Testis (tissue), 2 donors: ENCODE measurements at regions not wholly inside any gene's neighbourhood (a gene's known extent, or its start where the extent isn't known, plus 50 kb on each side); places are given as distances from the start of the nearest gene placed in this dataset.

ENCODE experiments used
- DNase-seq: peaks from one replicate; pipeline ENCODE4 v3.0.0-alpha.2; 2019
- H3K27ac ChIP-seq, 2 donors: fragments of 200-600 bp; sonication (generic); one replicate each; pipeline ENCODE4 v1.5.1; 2019
- H3K27me3 ChIP-seq: fragments of 200-600 bp; sonication (generic); one replicate; pipeline ENCODE4 v1.5.1; 2019
- H3K36me3 ChIP-seq: fragments of 200-600 bp; sonication (generic); one replicate; pipeline ENCODE4 v1.5.1; 2017; ENCODE audit warnings: low read depth; ENCODE audit errors: missing control alignments
- H3K4me1 ChIP-seq: fragments of 200-600 bp; sonication (generic); one replicate; pipeline ENCODE4 v1.5.1; 2019
- H3K4me3 ChIP-seq, 2 donors: fragments of 200-600 bp; sonication (generic); one replicate each; pipeline ENCODE4 v1.5.1; 2017 to 2019
- H3K9me3 ChIP-seq: fragments of 200-600 bp; sonication (generic); one replicate; pipeline ENCODE4 v1.5.1; 2017
- POLR2A ChIP-seq: fragments of 450-650 bp; IDR thresholded peaks from one replicate; pipeline ENCODE4 v1.6.1; 2017; ENCODE audit warnings: antibody characterized with exemption, mild to moderate bottlenecking, moderate library complexity
- WGBS, 2 donors: methylation state at CpG; one replicate each; pipeline ENCODE4 v1.1.5; 2018; 5-methylcytosine and 5-hydroxymethylcytosine counted together
- intact Hi-C: fragments of 100-400 bp; cut with DNase I; formaldehyde crosslinking; loops from one replicate; pipeline ENCODE4 v1.15.1; 2023; ENCODE audit warnings: low total_unique reads
- TF ChIP-seq, protein P1 (sequence below), 3 experiments: fragments of 450-650 bp in 2 of 3; fragments of 200-600 bp in 1 of 3; sonication (generic) in 1 of 3; IDR thresholded peaks; one replicate each; pipeline ENCODE4 v1.5.1; 2016 to 2019; ENCODE audit warnings: antibody characterized with exemption in 3 of 3, mild to moderate bottlenecking in 2 of 3, moderate library complexity in 1 of 3

GRCh38 chr1:239843541-239843940 is 248.1 kb upstream of the FMN2 start:
- H3K4me1 ChIP-seq = no peaks in the 10 kb centered on the region
- H3K27ac ChIP-seq = no peak overlapping the region
- H3K27me3 ChIP-seq = no peaks in the 10 kb centered on the region
- no peak for DNase-seq
- H3K9me3 ChIP-seq = no peaks in the 10 kb centered on the region
- intact Hi-C loops = no loop called here
- WGBS, 2 donors = 79 to 90% methylated on average over 2 of the region's 2 CpGs
- H3K4me3 ChIP-seq = no peak overlapping the region
- H3K36me3 ChIP-seq = no peaks in the 10 kb centered on the region
- TF ChIP-seq, protein P1, sequence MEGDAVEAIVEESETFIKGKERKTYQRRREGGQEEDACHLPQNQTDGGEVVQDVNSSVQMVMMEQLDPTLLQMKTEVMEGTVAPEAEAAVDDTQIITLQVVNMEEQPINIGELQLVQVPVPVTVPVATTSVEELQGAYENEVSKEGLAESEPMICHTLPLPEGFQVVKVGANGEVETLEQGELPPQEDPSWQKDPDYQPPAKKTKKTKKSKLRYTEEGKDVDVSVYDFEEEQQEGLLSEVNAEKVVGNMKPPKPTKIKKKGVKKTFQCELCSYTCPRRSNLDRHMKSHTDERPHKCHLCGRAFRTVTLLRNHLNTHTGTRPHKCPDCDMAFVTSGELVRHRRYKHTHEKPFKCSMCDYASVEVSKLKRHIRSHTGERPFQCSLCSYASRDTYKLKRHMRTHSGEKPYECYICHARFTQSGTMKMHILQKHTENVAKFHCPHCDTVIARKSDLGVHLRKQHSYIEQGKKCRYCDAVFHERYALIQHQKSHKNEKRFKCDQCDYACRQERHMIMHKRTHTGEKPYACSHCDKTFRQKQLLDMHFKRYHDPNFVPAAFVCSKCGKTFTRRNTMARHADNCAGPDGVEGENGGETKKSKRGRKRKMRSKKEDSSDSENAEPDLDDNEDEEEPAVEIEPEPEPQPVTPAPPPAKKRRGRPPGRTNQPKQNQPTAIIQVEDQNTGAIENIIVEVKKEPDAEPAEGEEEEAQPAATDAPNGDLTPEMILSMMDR (IDR thresholded peaks at IDR 0.05) = no peak
- no peak for TF ChIP-seq POLR2A

- 74 to 75% methylated on average over 1 of the region's 1 CpG for WGBS, 2 donors
- TF ChIP-seq, protein P1 (IDR thresholded peaks at IDR 0.05) = no peak
- no peak for TF ChIP-seq POLR2A
- intact Hi-C loops = no loop called here
- H3K27ac ChIP-seq = no peak overlapping the region
- H3K36me3 ChIP-seq = no peaks in the 10 kb centered on the region
- no peak overlapping the region for H3K4me3 ChIP-seq
- no peak for DNase-seq
- no peaks in the 10 kb centered on the region for H3K9me3 ChIP-seq
- H3K4me1 ChIP-seq = no peaks in the 10 kb centered on the region
- no peaks in the 10 kb centered on the region for H3K27me3 ChIP-seq
These were observed 246.8 kb upstream of the FMN2 start for GRCh38 chr1:239844833-239845232.

- H3K9me3 ChIP-seq = no peaks in the 10 kb centered on the region
- no peak for DNase-seq
- intact Hi-C loops = no loop called here
- no peak overlapping the region for H3K27ac ChIP-seq
- no peak for TF ChIP-seq POLR2A
- TF ChIP-seq, protein P1 (IDR thresholded peaks at IDR 0.05) = no peak
- H3K36me3 ChIP-seq = no peaks in the 10 kb centered on the region
- no peaks in the 10 kb centered on the region for H3K4me1 ChIP-seq
- H3K4me3 ChIP-seq = no peak overlapping the region
- WGBS, 2 donors = 89 to 93% methylated on average over 2 of the region's 2 CpGs
- H3K27me3 ChIP-seq = no peaks in the 10 kb centered on the region
These were observed 236.8 kb upstream of the FMN2 start for GRCh38 chr1:239854922-239855321.

- H3K4me1 ChIP-seq = no peaks in the 10 kb centered on the region
- TF ChIP-seq, protein P1 (IDR thresholded peaks at IDR 0.05) = no peak
- TF ChIP-seq POLR2A = no peak
- intact Hi-C loops = no loop called here
- H3K27me3 ChIP-seq = no peaks in the 10 kb centered on the region
- 79% methylated on average over 6 of the region's 6 CpGs for WGBS, 2 donors
- H3K9me3 ChIP-seq = no peaks in the 10 kb centered on the region
- no peak overlapping the region for H3K27ac ChIP-seq
- no peak for DNase-seq
- H3K36me3 ChIP-seq = no peaks in the 10 kb centered on the region
- H3K4me3 ChIP-seq = no peak overlapping the region
These were observed 235.6 kb upstream of the FMN2 start for GRCh38 chr1:239856067-239856466.

GRCh38 chr1:239856924-239857323 is 234.8 kb upstream of the FMN2 start:
- no peak for TF ChIP-seq POLR2A
- TF ChIP-seq, protein P1 (IDR thresholded peaks at IDR 0.05) = no peak
- Histone ChIP-seq H3K36me3 (no peaks in the 10 kb centered on the region), H3K27me3 (no peaks in the 10 kb centered on the region), H3K27ac (no peak overlapping the region), H3K4me1 (no peaks in the 10 kb centered on the region), H3K9me3 (no peaks in the 10 kb centered on the region), H3K4me3 (no peak overlapping the region)
- no peak for DNase-seq
- WGBS, 2 donors = 34 to 45% methylated on average over 1 of the region's 1 CpG
- intact Hi-C loops = no loop called here
